ENCODE measurements at regions not wholly inside any gene's neighbourhood (a gene's known extent, or its start where the extent isn't known, plus 50 kb on each side); places are given as distances from the start of the nearest gene placed in this dataset.

DNA sequence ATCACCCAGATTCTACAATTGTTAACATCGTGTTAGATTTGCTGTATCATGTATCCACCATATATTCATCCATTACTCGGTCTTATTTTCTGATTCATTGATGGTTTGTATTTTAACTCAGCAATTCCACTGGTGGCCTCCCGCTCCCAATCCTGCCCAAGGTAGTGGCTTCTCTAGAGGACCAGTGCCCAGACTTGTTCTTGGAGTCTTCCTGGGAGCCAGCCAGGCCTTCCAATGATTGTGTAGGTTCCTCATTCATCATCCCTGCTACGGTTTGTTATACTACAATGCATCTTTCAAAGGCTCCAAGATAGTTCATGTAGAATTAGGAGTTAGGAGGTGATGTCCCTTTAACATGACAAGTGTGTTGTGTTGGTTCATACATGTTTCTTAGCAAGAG lies 451.1 kb downstream of the SETD4 start:
- TF ChIP-seq, protein P1, sequence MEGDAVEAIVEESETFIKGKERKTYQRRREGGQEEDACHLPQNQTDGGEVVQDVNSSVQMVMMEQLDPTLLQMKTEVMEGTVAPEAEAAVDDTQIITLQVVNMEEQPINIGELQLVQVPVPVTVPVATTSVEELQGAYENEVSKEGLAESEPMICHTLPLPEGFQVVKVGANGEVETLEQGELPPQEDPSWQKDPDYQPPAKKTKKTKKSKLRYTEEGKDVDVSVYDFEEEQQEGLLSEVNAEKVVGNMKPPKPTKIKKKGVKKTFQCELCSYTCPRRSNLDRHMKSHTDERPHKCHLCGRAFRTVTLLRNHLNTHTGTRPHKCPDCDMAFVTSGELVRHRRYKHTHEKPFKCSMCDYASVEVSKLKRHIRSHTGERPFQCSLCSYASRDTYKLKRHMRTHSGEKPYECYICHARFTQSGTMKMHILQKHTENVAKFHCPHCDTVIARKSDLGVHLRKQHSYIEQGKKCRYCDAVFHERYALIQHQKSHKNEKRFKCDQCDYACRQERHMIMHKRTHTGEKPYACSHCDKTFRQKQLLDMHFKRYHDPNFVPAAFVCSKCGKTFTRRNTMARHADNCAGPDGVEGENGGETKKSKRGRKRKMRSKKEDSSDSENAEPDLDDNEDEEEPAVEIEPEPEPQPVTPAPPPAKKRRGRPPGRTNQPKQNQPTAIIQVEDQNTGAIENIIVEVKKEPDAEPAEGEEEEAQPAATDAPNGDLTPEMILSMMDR (IDR thresholded peaks at IDR 0.05), result no peak
- TF ChIP-seq POLR2A (IDR thresholded peaks at IDR 0.05), result no peak

Measured in thyroid gland (tissue), 4 donors.